Mammary epithelial cell (primary cell): ENCODE measurements at regions not wholly inside any gene's neighbourhood (a gene's known extent, or its start where the extent isn't known, plus 50 kb on each side); places are given as distances from the start of the nearest gene placed in this dataset.

Experiments
- EZH2 ChIP-seq: IDR thresholded peaks from 2 replicates; pipeline ENCODE4 v1.6.1; 2012; ENCODE audit warnings: low read length, inconsistent platforms, borderline replicate concordance
- TF ChIP-seq, protein P1 (sequence below), 2 donors: IDR thresholded peaks in 1 of 2; conservative IDR thresholded peaks in 1 of 2; 2 replicates each; pipeline ENCODE4 v1.5.1; 2011 to 2012; ENCODE audit warnings: inconsistent platforms in 2 of 2, low read length in 2 of 2, mild to moderate bottlenecking in 2 of 2, control low read depth in 1 of 2, low read depth in 1 of 2; ENCODE audit not compliant: insufficient read depth in 1 of 2; ENCODE audit errors: extremely low read depth in 1 of 2

- TF ChIP-seq EZH2, result no peak
- TF ChIP-seq, protein P1, sequence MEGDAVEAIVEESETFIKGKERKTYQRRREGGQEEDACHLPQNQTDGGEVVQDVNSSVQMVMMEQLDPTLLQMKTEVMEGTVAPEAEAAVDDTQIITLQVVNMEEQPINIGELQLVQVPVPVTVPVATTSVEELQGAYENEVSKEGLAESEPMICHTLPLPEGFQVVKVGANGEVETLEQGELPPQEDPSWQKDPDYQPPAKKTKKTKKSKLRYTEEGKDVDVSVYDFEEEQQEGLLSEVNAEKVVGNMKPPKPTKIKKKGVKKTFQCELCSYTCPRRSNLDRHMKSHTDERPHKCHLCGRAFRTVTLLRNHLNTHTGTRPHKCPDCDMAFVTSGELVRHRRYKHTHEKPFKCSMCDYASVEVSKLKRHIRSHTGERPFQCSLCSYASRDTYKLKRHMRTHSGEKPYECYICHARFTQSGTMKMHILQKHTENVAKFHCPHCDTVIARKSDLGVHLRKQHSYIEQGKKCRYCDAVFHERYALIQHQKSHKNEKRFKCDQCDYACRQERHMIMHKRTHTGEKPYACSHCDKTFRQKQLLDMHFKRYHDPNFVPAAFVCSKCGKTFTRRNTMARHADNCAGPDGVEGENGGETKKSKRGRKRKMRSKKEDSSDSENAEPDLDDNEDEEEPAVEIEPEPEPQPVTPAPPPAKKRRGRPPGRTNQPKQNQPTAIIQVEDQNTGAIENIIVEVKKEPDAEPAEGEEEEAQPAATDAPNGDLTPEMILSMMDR (conservative IDR thresholded peaks at IDR 0.05 in 1 of 2, IDR thresholded peaks at IDR 0.05 in 1 of 2; ENCODE audit: extremely low read depth in 1 of 2, insufficient read depth in 1 of 2, low read depth in 1 of 2, low read length in 2 of 2), result no peak
Measured at GRCh38 chr5:170439223-170439943, 50.2 kb upstream of the KCNMB1 start.
